GM12872 (cell line): ENCODE measurements at regions not wholly inside any gene's neighbourhood (a gene's known extent, or its start where the extent isn't known, plus 50 kb on each side); places are given as distances from the start of the nearest gene placed in this dataset.

Source experiments
- TF ChIP-seq, protein P1 (sequence below): IDR thresholded peaks from 3 replicates; pipeline ENCODE4 v1.5.1; 2011; ENCODE audit warnings: low read depth, mild to moderate bottlenecking, low read length, moderate library complexity; ENCODE audit not compliant: insufficient read depth

- TF ChIP-seq, protein P1, sequence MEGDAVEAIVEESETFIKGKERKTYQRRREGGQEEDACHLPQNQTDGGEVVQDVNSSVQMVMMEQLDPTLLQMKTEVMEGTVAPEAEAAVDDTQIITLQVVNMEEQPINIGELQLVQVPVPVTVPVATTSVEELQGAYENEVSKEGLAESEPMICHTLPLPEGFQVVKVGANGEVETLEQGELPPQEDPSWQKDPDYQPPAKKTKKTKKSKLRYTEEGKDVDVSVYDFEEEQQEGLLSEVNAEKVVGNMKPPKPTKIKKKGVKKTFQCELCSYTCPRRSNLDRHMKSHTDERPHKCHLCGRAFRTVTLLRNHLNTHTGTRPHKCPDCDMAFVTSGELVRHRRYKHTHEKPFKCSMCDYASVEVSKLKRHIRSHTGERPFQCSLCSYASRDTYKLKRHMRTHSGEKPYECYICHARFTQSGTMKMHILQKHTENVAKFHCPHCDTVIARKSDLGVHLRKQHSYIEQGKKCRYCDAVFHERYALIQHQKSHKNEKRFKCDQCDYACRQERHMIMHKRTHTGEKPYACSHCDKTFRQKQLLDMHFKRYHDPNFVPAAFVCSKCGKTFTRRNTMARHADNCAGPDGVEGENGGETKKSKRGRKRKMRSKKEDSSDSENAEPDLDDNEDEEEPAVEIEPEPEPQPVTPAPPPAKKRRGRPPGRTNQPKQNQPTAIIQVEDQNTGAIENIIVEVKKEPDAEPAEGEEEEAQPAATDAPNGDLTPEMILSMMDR, result no peak
These were observed 178.2 kb upstream of the EPHA4 start for GRCh38 chr2:221750316-221750715.

- TF ChIP-seq, protein P1, result no peak
These were observed 175.3 kb upstream of the EPHA4 start for GRCh38 chr2:221747289-221747972.

DNA sequence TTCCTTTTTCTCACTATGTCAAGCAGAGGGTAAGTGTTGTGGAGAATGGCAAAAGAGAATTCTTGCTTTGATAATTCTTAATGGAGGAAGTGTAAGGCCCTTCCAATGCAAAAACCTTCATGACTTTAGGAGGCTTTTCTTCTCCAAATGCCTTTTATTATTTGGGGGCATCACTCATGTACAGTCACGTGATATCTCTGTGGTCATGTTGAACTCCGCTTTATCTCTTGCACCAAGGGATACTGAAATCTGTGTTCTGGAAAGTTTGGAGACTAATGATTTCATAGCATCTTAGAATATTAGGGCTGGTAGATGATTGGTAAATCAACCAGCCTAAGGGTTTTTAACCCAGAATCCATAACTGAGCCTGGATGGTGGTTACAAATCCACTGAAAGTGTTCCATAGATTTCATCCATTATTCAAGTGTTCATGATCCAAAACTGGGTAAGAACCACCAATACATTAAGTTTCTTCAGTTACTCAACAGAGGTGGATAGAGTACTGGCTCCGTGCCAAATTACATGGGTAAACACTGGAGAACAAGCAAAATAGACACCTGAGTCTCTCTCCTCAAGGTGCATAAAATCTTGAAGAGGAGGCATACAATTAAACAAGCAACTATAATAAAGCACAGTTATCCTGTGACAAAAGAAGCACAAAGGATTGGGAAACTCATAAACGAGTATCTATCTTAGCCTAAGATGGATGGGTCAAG lies 169.6 kb upstream of the EPHA4 start:
- TF ChIP-seq, protein P1, result no peak

- TF ChIP-seq, protein P1, result no peak
These were observed 159.5 kb upstream of the EPHA4 start for GRCh38 chr2:221731432-221732145.

- TF ChIP-seq, protein P1, result no peak
These were observed 154.9 kb upstream of the EPHA4 start for GRCh38 chr2:221726894-221727513.

DNA sequence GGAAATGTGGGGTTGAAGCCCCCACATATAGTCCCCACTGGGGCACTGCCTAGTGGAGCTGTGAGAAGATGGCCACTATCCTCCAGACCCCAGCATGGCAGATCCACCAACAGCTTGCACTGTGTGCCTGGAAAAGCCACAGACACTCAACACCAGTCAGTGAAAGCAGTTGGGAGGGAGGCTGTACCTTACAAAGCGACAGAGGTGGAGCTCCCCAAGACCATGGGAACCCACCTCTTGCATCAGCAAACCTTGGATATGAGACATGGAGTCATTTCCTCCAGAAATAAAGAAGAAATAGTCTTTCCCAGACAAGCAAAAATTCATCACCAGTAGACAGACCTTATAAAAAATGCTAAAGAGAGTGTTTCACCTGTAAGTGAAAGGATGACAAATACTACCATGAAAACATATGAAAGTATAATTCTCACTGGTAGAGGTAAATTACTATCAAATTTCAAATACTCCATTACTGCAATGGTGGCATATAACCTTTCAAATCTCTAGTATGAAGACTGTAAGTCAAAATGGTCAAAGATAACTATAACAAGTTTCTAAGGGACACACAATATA lies 152.6 kb upstream of the EPHA4 start:
- TF ChIP-seq, protein P1, result no peak
